GDM1 (cell line): ENCODE measurements at regions not wholly inside any gene's neighbourhood (a gene's known extent, or its start where the extent isn't known, plus 50 kb on each side); places are given as distances from the start of the nearest gene placed in this dataset.

Experiments
- DNase-seq: peaks from one replicate; lab custom pipeline; 2025; lab: John Stamatoyannopoulos, UW

DNA sequence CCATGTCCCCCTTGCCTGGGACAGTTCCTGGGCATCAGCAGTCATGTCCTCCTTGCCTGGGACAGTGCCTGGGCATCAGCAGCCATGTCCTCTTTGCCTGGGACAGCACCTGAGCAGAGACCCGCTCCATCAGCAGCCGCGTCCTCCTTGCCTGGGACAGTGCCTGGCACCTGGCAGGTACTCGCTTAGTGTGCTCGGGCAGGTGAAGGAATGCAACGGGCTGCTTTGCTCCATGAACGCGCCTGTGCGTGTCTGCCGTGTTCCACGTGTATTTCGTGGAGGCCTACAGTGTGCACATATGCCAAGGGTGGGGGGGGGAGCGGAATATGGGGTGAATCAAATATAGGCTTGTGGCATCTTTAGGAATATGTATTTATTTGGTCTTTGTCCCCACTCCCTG lies 1490.7 kb downstream of the TBC1D22A start:
- DNase-seq: no peak

DNA sequence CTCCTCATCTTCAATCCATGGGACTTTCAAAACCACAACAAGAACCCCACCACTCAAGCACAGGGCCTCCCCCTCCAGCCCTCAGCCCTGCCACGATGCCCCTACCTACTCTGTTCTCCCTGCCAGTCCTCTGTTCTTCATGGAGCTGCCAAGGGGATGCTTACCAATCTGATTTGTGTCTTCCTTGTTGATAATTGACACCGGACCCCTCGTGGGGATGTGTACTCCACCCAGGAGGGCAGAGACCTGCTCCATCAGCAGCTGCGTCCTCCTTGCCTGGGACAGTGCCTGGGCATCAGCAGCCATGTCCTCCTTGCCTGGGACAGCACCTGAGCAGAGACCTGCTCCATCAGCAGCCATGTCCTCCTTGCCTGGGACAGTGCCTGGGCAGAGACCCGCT lies 1489.2 kb downstream of the TBC1D22A start:
- DNase-seq: no peak

DNA sequence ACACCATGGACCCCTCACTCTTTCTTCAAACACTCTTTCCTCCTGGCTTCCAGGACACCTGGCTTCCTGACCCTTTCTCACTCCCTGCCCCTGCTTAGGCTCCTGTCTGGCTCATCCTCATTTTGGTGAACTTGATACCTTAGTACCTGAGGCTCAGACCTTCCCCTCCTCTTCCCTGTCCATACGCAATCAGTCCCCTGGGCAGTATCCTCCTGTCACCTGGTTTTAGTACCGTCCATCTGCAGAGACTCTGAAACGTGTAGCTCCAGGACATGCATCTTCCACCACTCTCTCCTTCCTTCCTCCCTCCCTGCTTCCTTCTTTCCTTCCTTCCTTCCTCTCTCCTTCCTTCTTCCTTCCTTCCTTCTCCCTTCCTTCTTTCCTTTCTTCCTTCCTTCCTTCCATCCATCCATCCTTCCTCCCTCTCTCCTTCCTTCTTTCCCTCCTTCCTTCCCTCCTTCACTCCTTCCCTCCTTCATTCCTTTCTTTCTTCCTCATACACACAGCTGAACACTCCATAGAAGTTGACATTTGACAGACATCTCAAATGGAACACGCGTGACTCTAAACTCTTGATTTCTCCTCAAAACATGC lies 1488.6 kb downstream of the TBC1D22A start:
- DNase-seq: no peak

DNA sequence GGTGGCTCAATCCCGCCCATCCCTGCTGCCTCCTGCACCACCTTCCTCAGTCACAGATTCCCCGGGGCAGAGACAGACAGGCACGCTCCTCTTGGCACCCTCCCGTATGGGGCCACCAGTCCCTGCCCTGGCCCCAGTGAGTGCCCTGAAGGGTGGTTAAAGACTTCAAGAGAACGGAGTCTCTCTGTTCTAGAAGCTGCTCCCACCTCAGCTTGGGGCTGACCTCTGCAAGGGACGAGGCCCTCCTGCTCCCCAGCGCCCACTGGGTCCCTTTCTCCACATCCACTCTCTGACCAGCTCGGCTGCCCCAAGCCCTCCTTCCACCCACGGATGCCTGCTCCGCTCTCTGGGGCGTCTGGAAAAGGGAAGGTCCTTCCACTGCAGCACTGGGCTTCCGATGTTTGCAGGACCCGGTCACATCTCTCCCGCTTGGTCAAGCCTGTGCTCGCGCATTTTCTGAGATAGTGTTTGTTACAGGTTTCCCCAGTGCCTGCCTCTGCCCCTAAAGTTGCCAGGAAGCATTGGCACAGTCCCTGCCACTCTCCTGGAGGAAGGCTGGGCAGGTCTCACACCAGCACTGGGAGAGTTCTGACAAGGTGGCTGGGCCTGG lies 1487.9 kb downstream of the TBC1D22A start:
- no peak for DNase-seq

DNA sequence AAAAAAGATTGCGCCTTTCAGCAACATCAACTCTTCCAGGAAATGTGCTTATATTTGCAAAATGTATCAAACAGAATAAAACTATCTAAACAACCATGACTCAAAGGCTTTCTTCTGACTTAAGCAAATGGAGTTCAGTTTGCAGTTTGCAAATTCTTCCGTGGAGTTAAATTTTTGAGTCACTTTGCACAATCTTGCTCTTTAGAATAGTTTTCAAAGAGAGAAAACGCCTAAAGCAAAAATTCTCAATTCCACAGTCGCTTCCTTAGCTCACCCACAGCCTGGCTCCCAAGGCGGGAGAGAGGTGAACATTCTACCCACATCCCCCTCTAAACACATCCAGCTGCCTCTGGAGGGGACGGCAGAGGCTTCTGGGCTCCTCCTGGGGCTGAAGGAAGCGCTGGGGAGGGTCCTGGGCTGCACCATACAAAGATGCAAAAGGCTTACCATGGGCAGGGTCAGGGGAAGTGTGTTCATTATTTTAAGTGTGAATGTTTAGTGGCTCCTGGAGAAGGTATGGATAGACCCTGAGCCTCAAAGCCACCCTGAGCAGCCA lies 1487.3 kb downstream of the TBC1D22A start:
- no peak for DNase-seq

DNA sequence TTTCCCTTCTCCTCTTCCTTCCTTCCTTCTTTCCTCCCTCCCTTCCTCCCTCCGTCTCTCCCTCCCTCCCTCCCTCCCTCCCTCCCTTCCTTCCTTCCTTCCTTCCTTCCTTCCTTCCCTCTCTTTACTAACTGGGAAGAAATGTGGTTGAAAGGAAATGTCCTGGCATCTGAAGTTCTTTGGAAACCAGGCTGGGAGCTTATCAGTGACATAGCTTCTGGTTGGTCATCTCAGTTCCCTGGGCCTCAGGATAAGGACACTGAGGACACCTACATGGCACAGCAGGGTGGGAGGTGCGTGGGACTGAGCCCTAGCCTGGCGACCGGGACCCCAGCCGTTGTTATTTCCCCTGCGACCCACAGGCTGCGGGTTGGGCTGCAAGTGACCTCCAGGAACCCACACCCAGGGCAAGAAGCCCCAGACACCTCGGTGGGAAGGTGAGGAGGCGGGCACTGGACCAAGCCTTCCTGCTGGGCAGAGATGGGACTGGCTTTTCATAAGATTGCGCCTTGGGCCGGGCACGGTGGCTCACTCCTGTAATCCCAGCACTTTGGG lies 1486.5 kb downstream of the TBC1D22A start:
- DNase-seq: no peak

DNA sequence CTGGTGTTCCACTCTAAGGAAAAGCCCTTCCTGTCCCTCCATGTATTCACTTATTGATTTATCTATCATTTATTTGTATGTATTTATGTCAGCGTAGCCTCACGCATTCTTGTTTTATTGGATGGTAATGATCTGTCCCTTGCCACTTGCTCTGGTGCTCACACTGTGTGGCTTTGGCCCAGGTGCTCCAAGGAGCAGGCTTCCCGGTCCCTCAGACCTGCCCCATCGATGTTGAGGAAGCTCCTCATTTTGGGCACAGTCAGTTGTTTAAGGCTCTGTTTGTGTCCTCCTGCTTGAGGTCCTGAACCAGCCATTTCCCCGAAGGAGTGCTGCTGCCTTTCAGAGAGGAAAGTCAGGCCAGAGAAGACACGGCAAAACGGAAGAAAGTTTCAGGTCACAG lies 1485.4 kb downstream of the TBC1D22A start:
- no peak for DNase-seq

DNA sequence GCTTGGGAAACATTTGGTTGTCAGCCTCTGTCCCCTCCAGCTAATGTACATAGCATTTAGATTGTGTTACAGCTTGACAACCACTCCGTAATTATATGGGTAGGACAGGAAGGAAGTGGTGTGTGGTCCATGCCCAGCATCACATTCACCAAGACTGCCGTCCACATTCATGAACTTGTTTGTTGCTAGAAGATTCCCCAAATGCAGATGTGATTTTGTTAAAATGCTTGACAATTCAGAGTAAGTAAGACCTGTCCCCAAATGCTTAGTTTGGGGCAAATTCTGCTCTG lies 1482.7 kb downstream of the TBC1D22A start:
- DNase-seq: no peak

DNA sequence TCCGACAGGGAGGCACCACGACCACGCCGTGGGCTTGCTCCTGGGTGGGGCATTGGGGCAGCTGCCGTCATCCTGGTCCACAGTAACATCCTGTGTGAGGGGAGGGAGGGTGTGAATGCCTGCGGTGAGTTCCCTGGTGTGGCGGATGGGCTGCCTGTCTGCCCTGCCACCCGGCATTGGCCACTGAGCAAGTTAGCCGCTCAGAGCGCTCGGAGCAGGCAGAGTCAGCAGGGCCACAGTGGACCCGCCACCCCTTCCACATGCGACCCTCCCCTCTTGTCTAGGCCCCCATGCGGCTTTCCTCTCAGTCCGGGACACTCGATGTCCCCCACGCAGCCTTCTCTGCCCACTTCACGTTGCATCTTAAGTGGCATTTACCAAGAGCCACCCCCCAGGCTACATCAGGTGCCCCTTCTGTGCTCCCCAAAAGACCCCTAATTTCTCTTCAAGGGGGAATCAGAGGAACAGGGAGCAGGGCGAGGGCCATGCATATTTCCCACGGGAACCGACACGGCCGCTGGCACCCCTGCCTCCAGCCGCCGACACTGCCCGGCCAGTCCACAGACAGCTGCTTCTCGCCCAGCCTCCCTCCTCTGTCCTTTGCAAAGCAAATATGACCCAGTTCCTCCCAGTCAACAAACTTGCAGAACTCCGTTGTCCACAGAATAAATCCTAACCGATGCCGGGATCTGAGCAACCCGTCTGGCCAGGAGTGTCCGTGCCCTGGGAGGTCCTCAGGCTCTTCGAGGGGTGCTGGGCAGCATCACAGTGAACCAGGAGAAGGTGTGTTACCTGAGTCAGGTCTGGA lies 1482.1 kb downstream of the TBC1D22A start:
- DNase-seq: no peak

DNA sequence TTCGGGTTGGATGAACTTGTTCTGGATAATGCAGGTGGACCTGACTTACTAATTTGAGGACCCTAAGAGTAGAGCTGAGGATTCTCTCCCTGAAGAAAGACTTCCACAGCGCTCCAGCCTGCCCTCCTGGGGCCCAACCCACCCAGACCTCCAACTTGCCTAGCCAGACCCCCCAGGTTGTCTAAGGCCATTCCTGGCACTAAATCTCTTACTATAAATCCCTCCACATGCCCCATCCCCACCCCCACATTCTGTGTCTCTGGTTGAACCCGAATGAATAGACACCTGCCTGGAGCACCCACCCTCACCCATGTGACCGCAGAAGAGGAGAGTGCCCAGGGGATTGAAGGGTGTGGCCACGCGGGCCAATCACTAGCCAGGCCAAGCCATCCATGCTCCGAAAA lies 1480.0 kb downstream of the TBC1D22A start:
- DNase-seq: no peak

DNA sequence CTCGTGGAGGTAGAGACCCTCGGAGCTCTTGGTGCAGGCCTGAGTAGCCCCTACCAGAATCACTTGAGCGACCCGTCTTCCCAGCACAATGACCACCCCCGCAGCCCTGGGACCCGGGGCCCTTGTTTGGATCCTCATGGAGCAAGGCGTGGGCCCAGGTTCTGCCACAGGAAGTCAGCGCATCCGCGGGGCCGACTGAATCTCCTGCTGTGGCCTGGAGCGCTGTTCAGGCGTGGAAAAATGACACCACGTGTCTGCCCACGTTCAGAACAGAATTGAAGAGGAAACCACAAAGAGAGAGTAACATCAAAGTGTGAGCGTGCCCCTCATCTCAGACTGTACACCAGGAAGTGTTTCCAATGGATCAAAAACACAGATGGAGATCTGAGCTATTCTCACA lies 1479.2 kb downstream of the TBC1D22A start:
- DNase-seq: no peak

DNA sequence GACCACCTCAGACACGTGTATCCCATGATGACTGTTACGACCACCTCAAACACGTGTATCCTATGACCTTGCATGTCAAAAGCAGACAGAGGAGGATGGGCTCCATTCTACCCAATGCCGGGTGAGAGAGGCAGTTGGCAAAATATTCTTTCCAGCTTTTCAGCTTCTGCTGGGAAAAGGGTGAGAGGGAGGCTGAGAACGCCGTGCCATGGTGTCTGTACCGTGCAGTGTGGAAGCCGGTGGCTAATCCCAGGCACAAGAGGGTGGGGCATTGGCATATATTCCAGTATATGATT lies 1478.4 kb downstream of the TBC1D22A start:
- no peak for DNase-seq

DNA sequence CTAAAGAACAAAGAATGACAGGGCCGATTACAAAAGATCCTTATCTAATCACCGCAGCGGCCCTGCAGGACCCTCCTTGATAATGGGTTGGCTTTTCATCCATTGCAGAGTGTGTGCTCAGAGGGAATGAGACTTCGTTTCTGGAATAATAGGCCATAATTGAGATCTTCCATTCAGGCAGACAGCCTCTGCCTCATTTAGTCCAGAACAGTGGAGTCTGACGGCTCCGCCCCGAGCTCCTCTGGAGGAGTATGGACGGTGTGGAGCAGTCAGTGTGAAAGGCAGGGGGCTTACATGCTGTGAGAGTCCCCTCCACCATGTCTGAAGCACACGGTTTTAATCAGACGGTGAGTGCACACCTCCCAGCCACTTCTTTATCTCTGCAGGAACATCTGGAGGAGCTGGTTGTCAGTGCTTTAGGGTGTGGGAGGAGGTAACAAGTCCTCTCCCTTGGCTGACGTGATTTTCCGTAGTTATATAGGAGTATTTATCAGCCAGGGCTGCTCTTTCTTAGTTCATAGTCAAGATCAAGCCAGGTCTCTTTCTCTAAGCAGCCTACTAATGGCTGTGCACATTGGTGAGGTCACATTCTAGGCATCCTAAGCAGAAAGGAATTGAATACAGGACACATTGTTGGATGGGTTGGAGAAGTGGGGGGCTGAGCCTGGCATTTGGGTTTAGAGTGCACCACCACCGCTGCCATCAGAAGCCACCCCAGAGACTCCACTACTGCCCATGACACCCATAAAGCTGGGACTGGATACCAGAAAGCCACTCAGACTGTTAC lies 1477.9 kb downstream of the TBC1D22A start:
- DNase-seq: no peak

DNA sequence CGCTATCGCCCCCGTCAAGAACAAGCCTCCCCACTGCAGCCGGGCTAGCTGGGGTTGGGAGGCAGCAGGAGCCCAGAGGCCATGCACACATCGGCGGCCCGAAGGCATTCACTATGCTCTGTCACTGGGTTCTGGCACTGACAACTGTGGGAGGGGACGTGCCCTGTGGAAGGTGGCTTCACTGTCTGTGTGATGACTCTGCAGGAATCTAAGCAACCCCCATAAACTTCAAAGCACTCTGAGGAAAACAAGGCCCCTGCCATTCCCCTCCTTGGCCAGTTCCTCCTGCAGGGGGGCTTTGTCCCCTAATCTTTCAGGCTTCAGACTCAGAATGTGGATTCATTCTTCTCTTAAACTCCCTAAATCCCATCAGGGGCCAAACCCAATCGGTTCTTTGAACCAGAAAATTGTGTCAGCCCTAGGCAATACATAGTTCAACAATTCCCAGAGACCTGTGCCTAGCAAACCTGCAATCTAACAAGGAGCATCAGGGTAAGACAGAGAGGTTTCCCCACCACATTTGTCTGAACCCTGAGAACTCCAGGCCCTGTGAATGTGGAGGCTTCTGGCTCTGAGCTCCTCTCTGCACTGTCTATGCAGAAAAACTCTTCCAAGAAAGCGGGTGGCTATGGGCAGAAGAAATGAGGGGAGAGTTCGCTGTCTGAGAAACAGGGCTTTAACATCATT lies 1477.2 kb downstream of the TBC1D22A start:
- no peak for DNase-seq

DNA sequence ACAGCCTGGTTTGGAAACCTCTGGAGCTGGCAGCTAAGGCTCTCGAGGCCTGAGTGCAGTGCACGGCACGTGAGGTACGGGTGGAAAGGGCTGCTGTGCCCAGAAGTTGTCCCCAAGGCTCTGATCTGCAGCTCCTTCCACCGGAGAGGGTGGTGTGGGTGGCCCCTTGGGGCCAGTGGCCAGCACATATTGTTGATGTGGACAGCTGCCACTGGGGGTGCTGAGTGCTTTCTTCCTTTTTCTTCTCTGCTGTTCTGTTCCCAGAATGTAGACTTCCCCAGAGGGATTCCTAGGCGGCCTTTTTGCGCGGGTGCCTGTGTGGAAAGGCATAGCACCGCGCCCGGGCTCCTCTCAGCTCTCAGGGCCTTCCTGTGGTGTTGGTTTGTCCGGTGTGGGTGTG lies 1476.5 kb downstream of the TBC1D22A start:
- no peak for DNase-seq

DNA sequence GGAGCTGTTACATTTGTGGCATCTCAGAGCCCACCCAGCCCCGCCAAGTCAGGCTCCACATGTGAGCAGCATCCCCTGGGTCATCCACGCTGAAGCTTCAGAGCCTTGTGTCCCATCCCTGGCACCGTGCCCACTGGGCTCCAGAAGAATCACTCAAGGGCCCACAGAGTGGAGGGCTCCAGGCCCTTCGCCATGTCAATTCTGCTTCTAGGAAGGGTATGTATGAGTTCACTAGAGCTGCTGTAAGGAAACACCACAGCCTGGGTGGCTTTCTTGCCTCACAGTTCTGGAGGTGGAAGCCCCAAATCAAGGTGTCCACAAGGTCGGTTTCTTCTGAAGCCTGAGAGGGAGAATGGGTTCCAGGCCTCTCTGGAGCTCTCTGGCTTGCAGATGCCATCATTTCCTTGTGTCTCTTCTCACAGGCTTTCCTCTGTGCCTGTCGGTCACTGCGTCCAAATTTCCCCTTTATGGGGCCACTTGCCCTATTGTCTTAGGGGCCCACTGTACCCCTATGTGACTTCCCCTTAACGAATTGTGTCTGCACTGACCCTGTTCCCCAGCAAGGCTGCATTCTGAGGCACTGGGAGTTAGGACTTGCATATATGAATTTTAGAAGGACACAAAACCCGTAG lies 1476.0 kb downstream of the TBC1D22A start:
- DNase-seq: no peak

DNA sequence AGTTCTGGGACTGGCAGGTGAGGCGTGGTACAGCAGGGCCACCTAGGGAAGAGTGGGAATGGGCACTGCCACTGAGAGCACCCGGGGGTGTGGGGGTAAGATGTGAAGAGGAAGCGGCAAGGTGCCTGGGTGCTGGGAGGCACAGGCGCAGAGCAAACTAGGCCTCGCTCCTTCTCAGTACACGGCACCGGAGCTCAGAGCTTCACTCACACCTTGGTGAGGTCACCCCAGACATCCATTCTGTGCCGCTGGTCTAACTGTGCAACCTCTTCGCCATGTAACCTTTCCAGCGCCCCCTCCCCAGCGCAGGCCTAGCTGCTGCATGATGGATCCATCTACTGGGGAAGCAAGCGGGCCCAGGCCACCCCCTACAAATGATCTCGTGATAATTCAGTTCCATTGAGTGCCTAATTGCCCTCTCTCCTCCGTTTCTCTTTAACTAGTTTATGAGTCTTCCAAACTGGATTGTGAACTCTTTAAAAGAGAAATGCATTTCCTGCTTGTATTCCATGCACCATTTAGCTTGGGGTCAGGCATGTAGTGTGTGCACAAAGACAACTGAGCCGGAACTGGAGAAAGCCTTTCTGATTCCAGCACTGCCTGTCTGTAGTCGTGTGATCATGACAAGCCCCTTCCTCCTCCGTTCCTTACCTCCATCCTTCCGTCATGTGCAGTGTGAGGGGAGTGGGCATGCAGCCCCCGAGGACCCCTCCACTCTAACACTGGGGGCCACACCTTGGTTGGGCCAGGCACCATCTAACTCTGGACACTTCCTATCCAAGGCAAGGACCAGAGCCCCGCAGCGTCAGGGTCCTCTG lies 1475.2 kb downstream of the TBC1D22A start:
- DNase-seq: no peak

DNA sequence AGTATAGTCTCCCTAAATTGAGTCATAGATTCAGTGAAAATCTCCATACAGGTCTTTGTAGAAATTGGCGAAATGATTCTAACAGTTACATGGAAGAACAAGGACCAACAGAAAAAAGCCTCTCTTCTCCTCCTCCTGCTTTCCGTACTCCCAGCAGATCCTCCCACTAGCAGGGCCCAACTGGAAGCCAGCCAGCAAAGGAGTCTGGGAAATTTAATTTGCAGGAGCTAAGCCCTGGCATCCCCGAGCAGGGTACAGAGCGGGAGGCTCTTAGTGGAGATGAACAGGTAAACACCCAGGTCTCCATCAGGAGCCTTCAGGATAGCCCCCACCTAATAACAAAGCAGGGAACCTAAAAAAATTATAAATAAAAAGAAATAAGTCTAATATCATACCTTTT lies 1473.8 kb downstream of the TBC1D22A start:
- no peak for DNase-seq

DNA sequence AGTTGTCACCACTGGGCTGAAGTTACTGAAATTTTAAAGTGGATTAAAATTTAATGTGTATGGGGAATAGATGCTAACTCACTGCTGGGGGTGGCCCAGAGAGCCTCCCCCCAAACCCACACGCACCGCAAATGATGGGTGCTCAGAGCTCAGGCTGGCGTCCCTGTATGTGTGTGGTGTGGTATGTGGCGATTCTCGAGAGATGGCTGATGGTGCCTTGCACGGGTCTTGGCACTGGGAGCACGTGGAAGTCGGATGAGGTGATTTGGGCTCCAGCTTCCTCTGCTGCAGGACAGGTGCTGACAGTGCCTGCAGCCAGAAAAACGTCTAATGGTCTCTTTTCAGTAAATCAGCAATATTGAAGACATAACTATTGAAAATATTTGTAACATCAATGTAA lies 1473.3 kb downstream of the TBC1D22A start:
- DNase-seq: no peak

DNA sequence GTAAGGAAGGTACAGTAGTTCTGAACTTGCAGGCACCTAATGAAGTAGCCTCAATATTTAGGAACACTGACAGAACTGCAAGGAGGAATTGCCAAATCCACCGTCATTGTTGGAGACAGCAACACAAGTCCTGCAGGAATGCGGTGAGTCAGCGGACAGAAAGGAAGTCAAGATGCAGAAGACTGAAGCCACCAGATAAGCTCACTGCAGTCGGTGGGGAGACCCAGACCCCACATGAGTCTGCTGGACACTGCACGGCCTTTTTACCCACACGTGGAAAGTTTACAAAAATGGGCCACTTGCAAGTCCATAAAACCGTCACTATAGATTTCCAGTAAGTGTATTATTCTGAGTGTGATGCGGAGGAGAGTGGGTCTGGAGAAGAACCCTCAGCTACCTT lies 1471.6 kb downstream of the TBC1D22A start:
- no peak for DNase-seq

DNA sequence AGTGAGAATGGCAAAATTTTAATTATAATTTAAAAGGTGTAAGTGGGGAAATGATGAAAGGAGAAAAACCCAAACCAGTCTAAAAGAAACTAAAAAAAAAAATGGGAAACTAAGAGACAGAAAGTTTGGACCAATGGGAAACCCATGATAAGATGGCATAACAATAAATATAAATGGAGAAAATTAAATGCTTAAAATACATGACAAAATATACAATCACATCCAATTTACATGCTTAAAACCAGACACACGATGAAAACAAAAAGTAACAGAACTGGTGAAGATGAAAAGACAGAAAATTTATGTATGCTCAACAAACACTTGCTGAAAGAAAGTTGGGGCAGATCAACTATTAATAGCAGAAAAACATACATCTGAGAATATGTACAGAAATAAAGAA lies 1471.1 kb downstream of the TBC1D22A start:
- DNase-seq: no peak
